T47D (cell line): ENCODE measurements at regions not wholly inside any gene's neighbourhood (a gene's known extent, or its start where the extent isn't known, plus 50 kb on each side); places are given as distances from the start of the nearest gene placed in this dataset.

ENCODE experiments used
- DNase-seq, 2 experiments: peaks; one replicate each; pipeline versions ENCODE4 v3.0.0 to v3.0.0-alpha.2; 2011 to 2012; ENCODE audit warnings: low read depth in 1 of 2, low spot score in 1 of 2
- JUND ChIP-seq: IDR thresholded peaks from 2 replicates; pipeline ENCODE4 v1.6.1; 2012; ENCODE audit warnings: low read depth
- in situ Hi-C: cut with HindIII; loops from 2 replicates; pipeline ENCODE4 v1.10.0; 2016; ENCODE audit warnings: low sequenced_read_pairs, low pct_unique_long_range_greater_than_20kb

- TF ChIP-seq JUND = peak; percentile 51
- in situ Hi-C loops = no loop called here
- DNase-seq = peak in 1 of 2 experiments; percentile 89
Observed at GRCh38 chr6:129938249-129939020, 77.3 kb upstream of the TMEM244 start.

GRCh38 chr6:129936329-129937165 lies 75.4 kb upstream of the TMEM244 start:
- in situ Hi-C loops = no loop called here
- no peak for TF ChIP-seq JUND
- peak in 1 of 2 experiments; percentile 81 for DNase-seq

- no peak for TF ChIP-seq JUND
- in situ Hi-C loops = no loop called here
- no peak for DNase-seq
Observed at GRCh38 chr6:129932321-129932720, 71.2 kb upstream of the TMEM244 start.

- in situ Hi-C loops = no loop called here
- DNase-seq = no peak
- no peak for TF ChIP-seq JUND
Observed at GRCh38 chr6:129929433-129929832, 68.3 kb upstream of the TMEM244 start.

- no peak for DNase-seq
- in situ Hi-C loops = no loop called here
- TF ChIP-seq JUND = no peak
Observed at GRCh38 chr6:129923530-129924250, 62.6 kb upstream of the TMEM244 start.

- in situ Hi-C loops = no loop called here
- no peak for TF ChIP-seq JUND
- no peak for DNase-seq
Observed at GRCh38 chr6:129921169-129921817, 60.2 kb upstream of the TMEM244 start.

GRCh38 chr6:129920103-129920798 lies 59.1 kb upstream of the TMEM244 start:
- in situ Hi-C loops = no loop called here
- TF ChIP-seq JUND = no peak
- DNase-seq = peak in 1 of 2 experiments; percentile 73

GRCh38 chr6:129911732-129912131 lies 50.6 kb upstream of the TMEM244 start:
- no peak for TF ChIP-seq JUND
- no peak for DNase-seq

More at GRCh38 chr6:129911732-129912131, 50.6 kb upstream of the TMEM244 start:
- in situ Hi-C loops = no loop called here
